Neural progenitor cell (in vitro differentiated cells): ENCODE measurements at regions not wholly inside any gene's neighbourhood (a gene's known extent, or its start where the extent isn't known, plus 50 kb on each side); places are given as distances from the start of the nearest gene placed in this dataset.

Experiments
- DNase-seq: peaks from one replicate; pipeline ENCODE4 v3.0.0-alpha.2; 2016; ENCODE audit warnings: low spot score
- H2AFZ ChIP-seq: fragments of 200-600 bp; sonication (generic); replicated peaks from 2 replicates; pipeline ENCODE4 v1.6.1; 2016; ENCODE audit warnings: antibody characterized with exemption
- H3F3A ChIP-seq: fragments of 200-600 bp; sonication (generic); 2 replicates; pipeline ENCODE4 v1.6.1; 2016; ENCODE audit warnings: antibody characterized with exemption, low read depth
- H3K27ac ChIP-seq: fragments of 200-600 bp; sonication (generic); 2 replicates; pipeline ENCODE4 v1.5.1; 2016; ENCODE audit warnings: mild to moderate bottlenecking
- H3K27me3 ChIP-seq: fragments of 200-600 bp; sonication (generic); 2 replicates; pipeline ENCODE4 v1.6.1; 2016; ENCODE audit warnings: mild to moderate bottlenecking, moderate library complexity
- H3K36me3 ChIP-seq: fragments of 200-600 bp; sonication (generic); 2 replicates; pipeline ENCODE4 v1.5.1; 2016
- H3K4me1 ChIP-seq: fragments of 200-600 bp; sonication (generic); 2 replicates; pipeline ENCODE4 v1.6.1; 2016; ENCODE audit warnings: mixed run types
- H3K4me2 ChIP-seq: fragments of 200-600 bp; sonication (generic); 2 replicates; pipeline ENCODE4 v1.6.1; 2016
- H3K4me3 ChIP-seq: fragments of 200-600 bp; sonication (generic); 2 replicates; pipeline ENCODE4 v1.5.1; 2016
- H3K79me2 ChIP-seq: fragments of 200-600 bp; sonication (generic); 2 replicates; pipeline ENCODE4 v1.6.1; 2016; ENCODE audit warnings: low read depth
- H3K9ac ChIP-seq: fragments of 200-600 bp; sonication (generic); 2 replicates; pipeline ENCODE4 v1.6.1; 2016
- H3K9me3 ChIP-seq: fragments of 200-600 bp; sonication (generic); 2 replicates; pipeline ENCODE4 v1.5.1; 2016; ENCODE audit warnings: low read depth
- H4K20me1 ChIP-seq: fragments of 200-600 bp; sonication (generic); 2 replicates; pipeline ENCODE4 v1.6.1; 2016; ENCODE audit warnings: low read depth
- H3K27ac Mint-ChIP-seq: 3 replicates; pipeline ENCODE4 v1.8.0; 2021; ENCODE audit warnings: mixed read lengths
- H3K27me3 Mint-ChIP-seq: 2 replicates; pipeline ENCODE4 v1.8.0; 2022; ENCODE audit warnings: low read depth, mild to moderate bottlenecking, inconsistent platforms, moderate library complexity, mixed read lengths; ENCODE audit not compliant: insufficient read depth
- H3K36me3 Mint-ChIP-seq: 3 replicates; pipeline ENCODE4 v1.8.0; 2021; ENCODE audit warnings: mixed read lengths
- H3K4me1 Mint-ChIP-seq: 3 replicates; pipeline ENCODE4 v1.8.0; 2021; ENCODE audit warnings: mixed read lengths
- H3K4me3 Mint-ChIP-seq: 3 replicates; pipeline ENCODE4 v1.8.0; 2021; ENCODE audit warnings: mild to moderate bottlenecking, moderate library complexity, mixed read lengths
- H3K9me3 Mint-ChIP-seq: 3 replicates; pipeline ENCODE4 v1.8.0; 2020; ENCODE audit warnings: mixed read lengths
- EZH2 ChIP-seq: fragments of 200-600 bp; sonication (generic); IDR thresholded peaks from 2 replicates; pipeline ENCODE4 v1.6.1; 2017; ENCODE audit warnings: antibody characterized with exemption, mild to moderate bottlenecking, moderate library complexity
- EZH2phosphoT487 ChIP-seq: fragments of 200-600 bp; sonication (generic); IDR thresholded peaks from 2 replicates; pipeline ENCODE4 v1.6.1; 2017; ENCODE audit warnings: antibody characterized with exemption
- TF ChIP-seq, protein P1 (sequence below): fragments of 200-600 bp; sonication (generic); IDR thresholded peaks from 2 replicates; pipeline ENCODE4 v1.5.1; 2017; ENCODE audit warnings: antibody characterized with exemption, mild to moderate bottlenecking

- no peaks in the 10 kb centered on the region for H3K27me3 ChIP-seq
- no peak overlapping the region for H2AFZ ChIP-seq
- no peaks in the 10 kb centered on the region for H3F3A ChIP-seq
- no peak overlapping the region for H3K4me2 ChIP-seq
- no peak overlapping the region for H3K4me3 Mint-ChIP-seq
- no peaks in the 10 kb centered on the region for H3K9me3 ChIP-seq
- no peaks in the 10 kb centered on the region for H3K27me3 Mint-ChIP-seq
- H3K79me2 ChIP-seq, result no peaks in the 10 kb centered on the region
- peaks cover 8% of the 10 kb centered on the region for H3K9me3 Mint-ChIP-seq
- H3K4me1 Mint-ChIP-seq, result no peaks in the 10 kb centered on the region
- TF ChIP-seq EZH2phosphoT487, result no peak
- no peak for TF ChIP-seq EZH2
- TF ChIP-seq, protein P1, sequence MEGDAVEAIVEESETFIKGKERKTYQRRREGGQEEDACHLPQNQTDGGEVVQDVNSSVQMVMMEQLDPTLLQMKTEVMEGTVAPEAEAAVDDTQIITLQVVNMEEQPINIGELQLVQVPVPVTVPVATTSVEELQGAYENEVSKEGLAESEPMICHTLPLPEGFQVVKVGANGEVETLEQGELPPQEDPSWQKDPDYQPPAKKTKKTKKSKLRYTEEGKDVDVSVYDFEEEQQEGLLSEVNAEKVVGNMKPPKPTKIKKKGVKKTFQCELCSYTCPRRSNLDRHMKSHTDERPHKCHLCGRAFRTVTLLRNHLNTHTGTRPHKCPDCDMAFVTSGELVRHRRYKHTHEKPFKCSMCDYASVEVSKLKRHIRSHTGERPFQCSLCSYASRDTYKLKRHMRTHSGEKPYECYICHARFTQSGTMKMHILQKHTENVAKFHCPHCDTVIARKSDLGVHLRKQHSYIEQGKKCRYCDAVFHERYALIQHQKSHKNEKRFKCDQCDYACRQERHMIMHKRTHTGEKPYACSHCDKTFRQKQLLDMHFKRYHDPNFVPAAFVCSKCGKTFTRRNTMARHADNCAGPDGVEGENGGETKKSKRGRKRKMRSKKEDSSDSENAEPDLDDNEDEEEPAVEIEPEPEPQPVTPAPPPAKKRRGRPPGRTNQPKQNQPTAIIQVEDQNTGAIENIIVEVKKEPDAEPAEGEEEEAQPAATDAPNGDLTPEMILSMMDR, result no peak
- H3K4me3 ChIP-seq, result no peak overlapping the region
- no peaks in the 10 kb centered on the region for H3K36me3 ChIP-seq
- no peaks in the 10 kb centered on the region for H3K36me3 Mint-ChIP-seq
- no peak overlapping the region for H3K9ac ChIP-seq
- no peak for DNase-seq
- no peak overlapping the region for H3K27ac Mint-ChIP-seq
- H4K20me1 ChIP-seq, result no peaks in the 10 kb centered on the region
- no peaks in the 10 kb centered on the region for H3K4me1 ChIP-seq
- no peak overlapping the region for H3K27ac ChIP-seq
Measured at GRCh38 chr2:83058683-83059082, 1400.4 kb downstream of the SUCLG1 start.

DNA sequence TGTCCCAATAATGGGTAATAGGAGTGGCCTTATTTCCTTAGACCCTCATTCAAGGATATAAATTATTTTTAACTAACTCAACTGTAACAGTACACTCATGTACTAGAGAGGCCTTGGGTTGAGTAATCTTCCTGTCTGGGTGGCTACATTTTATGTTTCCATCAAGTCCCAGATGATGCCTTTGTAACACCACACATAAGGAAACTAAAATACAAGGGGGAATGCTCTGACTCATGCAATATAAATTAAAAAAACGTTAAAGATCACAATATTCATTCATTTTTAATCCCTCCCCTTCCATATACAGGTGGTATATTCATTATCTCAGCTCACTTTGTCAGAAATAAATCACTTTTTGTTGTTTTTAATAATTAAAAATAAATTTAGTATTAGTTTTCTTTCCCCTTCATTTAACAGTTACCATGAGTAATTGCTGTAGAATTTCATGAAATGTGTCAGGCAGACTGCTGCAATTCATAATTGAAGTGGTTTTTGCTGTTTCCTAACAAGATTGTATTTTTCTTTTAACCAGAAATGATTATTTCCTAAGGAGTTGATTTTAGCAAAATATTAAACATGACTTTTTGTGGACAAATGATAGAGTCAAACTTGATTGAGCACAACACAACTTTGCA, 1403.6 kb downstream of the SUCLG1 start:
- TF ChIP-seq EZH2phosphoT487 (no peak), EZH2 (no peak)
- TF ChIP-seq, protein P1, result no peak
- no peaks in the 10 kb centered on the region for H3K27me3 ChIP-seq
- no peaks in the 10 kb centered on the region for H3K36me3 ChIP-seq
- H3K27ac Mint-ChIP-seq, result no peak overlapping the region
- no peaks in the 10 kb centered on the region for H3K79me2 ChIP-seq
- DNase-seq, result no peak
- no peaks in the 10 kb centered on the region for H3K9me3 ChIP-seq
- H4K20me1 ChIP-seq, result no peaks in the 10 kb centered on the region
- no peak overlapping the region for H3K9ac ChIP-seq
- H3K36me3 Mint-ChIP-seq, result no peaks in the 10 kb centered on the region
- H3F3A ChIP-seq, result no peaks in the 10 kb centered on the region
- no peak overlapping the region for H3K4me3 Mint-ChIP-seq
- H3K27me3 Mint-ChIP-seq, result no peaks in the 10 kb centered on the region
- H3K27ac ChIP-seq, result no peak overlapping the region
- H3K4me3 ChIP-seq, result no peak overlapping the region
- H3K9me3 Mint-ChIP-seq, result peaks cover 11% of the 10 kb centered on the region
- no peaks in the 10 kb centered on the region for H3K4me1 ChIP-seq
- H3K4me1 Mint-ChIP-seq, result no peaks in the 10 kb centered on the region
- no peak overlapping the region for H3K4me2 ChIP-seq
- no peak overlapping the region for H2AFZ ChIP-seq

- Mint-ChIP-seq H3K27me3 (no peaks in the 10 kb centered on the region), H3K4me1 (no peaks in the 10 kb centered on the region), H3K27ac (no peak overlapping the region), H3K9me3 (peaks cover 11% of the 10 kb centered on the region), H3K36me3 (no peaks in the 10 kb centered on the region), H3K4me3 (no peak overlapping the region)
- H3K9ac ChIP-seq, result no peak overlapping the region
- no peaks in the 10 kb centered on the region for H3F3A ChIP-seq
- H2AFZ ChIP-seq, result no peak overlapping the region
- TF ChIP-seq, protein P1, result no peak
- TF ChIP-seq EZH2phosphoT487 (no peak), EZH2 (no peak)
- H3K4me3 ChIP-seq, result no peak overlapping the region
- no peak overlapping the region for H3K27ac ChIP-seq
- no peak for DNase-seq
- no peaks in the 10 kb centered on the region for H4K20me1 ChIP-seq
- no peaks in the 10 kb centered on the region for H3K36me3 ChIP-seq
- no peaks in the 10 kb centered on the region for H3K27me3 ChIP-seq
- H3K9me3 ChIP-seq, result no peaks in the 10 kb centered on the region
- H3K4me2 ChIP-seq, result no peak overlapping the region
- H3K79me2 ChIP-seq, result no peaks in the 10 kb centered on the region
- H3K4me1 ChIP-seq, result no peaks in the 10 kb centered on the region
Measured at GRCh38 chr2:83054751-83055150, 1404.3 kb downstream of the SUCLG1 start.
